ENCODE measurements at regions not wholly inside any gene's neighbourhood (a gene's known extent, or its start where the extent isn't known, plus 50 kb on each side); places are given as distances from the start of the nearest gene placed in this dataset.

GRCh38 chr18:22841840-22842239 is 91.3 kb upstream of the RBBP8 start:
- no peak overlapping the region for H3K4me3 ChIP-seq (replicated peaks in 1 of 2; ENCODE audit: low read depth in 2 of 2, low read length in 2 of 2)
- DNase-seq (ENCODE audit: low read depth in 2 of 2), result peak in 1 of 2 donors; percentile 23
- TF ChIP-seq, protein P1, sequence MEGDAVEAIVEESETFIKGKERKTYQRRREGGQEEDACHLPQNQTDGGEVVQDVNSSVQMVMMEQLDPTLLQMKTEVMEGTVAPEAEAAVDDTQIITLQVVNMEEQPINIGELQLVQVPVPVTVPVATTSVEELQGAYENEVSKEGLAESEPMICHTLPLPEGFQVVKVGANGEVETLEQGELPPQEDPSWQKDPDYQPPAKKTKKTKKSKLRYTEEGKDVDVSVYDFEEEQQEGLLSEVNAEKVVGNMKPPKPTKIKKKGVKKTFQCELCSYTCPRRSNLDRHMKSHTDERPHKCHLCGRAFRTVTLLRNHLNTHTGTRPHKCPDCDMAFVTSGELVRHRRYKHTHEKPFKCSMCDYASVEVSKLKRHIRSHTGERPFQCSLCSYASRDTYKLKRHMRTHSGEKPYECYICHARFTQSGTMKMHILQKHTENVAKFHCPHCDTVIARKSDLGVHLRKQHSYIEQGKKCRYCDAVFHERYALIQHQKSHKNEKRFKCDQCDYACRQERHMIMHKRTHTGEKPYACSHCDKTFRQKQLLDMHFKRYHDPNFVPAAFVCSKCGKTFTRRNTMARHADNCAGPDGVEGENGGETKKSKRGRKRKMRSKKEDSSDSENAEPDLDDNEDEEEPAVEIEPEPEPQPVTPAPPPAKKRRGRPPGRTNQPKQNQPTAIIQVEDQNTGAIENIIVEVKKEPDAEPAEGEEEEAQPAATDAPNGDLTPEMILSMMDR (IDR thresholded peaks at IDR 0.05; ENCODE audit: low read depth, low read length), result no peak

DNA sequence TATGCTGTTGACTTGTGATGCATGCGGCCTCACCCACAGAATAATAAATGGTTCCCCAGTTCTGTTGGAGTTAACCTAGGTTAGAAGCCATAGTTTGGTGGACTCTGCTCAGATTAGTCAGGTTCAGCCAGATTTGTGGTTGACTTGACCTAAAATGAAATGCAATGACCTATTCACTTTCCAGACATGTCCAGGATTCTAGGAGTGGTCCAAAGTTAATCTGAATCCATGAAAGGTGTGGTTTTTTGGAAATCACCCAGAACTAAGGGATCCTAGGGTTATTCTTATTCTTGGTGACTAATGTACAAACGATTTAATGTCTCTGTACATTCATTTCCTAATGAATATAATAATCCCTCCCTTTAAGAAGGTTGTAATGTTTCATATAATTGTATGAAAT is 88.9 kb upstream of the RBBP8 start:
- TF ChIP-seq, protein P1 (IDR thresholded peaks at IDR 0.05; ENCODE audit: low read depth, low read length), result no peak
- DNase-seq (ENCODE audit: low read depth in 2 of 2), result peak; percentile 3 to 48
- H3K4me3 ChIP-seq (replicated peaks in 1 of 2; ENCODE audit: low read depth in 2 of 2, low read length in 2 of 2), result no peak overlapping the region

- DNase-seq (ENCODE audit: low read depth in 2 of 2), result no peak
- TF ChIP-seq, protein P1 (IDR thresholded peaks at IDR 0.05; ENCODE audit: low read depth, low read length), result no peak
- no peak overlapping the region for H3K4me3 ChIP-seq (replicated peaks in 1 of 2; ENCODE audit: low read depth in 2 of 2, low read length in 2 of 2)
Measured at GRCh38 chr18:22844628-22845027, 88.5 kb upstream of the RBBP8 start.

GRCh38 chr18:22846088-22846683 is 86.9 kb upstream of the RBBP8 start:
- peak; percentile 54 to 55 for DNase-seq (ENCODE audit: low read depth in 2 of 2)
- H3K4me3 ChIP-seq (replicated peaks in 1 of 2; ENCODE audit: low read depth in 2 of 2, low read length in 2 of 2), result no peak overlapping the region
- TF ChIP-seq, protein P1 (IDR thresholded peaks at IDR 0.05; ENCODE audit: low read depth, low read length), result peak; percentile 43

DNA sequence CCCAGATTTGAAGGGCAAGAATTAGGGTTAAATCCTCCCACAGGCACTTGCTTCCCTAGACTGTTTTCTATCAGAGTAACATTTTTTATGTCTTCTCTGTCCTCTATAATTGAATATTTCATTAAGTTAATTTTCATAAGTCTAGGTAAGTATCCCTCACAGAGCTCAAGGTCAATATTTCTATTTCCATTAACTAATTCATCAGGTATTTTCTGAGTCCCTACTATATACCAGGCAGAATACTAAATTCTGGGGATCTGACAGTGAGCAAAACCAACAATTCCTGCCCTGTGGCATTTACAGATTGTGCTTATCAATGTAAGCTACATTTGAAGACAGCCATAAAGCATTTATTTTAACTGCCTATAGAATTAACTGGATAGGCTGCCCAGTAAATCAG is 86.4 kb upstream of the RBBP8 start:
- DNase-seq (ENCODE audit: low read depth in 2 of 2), result no peak
- TF ChIP-seq, protein P1 (IDR thresholded peaks at IDR 0.05; ENCODE audit: low read depth, low read length), result no peak
- H3K4me3 ChIP-seq (replicated peaks in 1 of 2; ENCODE audit: low read depth in 2 of 2, low read length in 2 of 2), result no peak overlapping the region

GRCh38 chr18:22847392-22847791 is 85.7 kb upstream of the RBBP8 start:
- DNase-seq (ENCODE audit: low read depth in 2 of 2), result peak; percentile 48 to 72
- TF ChIP-seq, protein P1 (IDR thresholded peaks at IDR 0.05; ENCODE audit: low read depth, low read length), result no peak
- H3K4me3 ChIP-seq (replicated peaks in 1 of 2; ENCODE audit: low read depth in 2 of 2, low read length in 2 of 2), result no peak overlapping the region

Data from cardiac fibroblast (primary cell).